Activated CD8-positive, alpha-beta memory T cell treated with anti-CD3 and anti-CD28 coated beads, Interleukin-2, amount 10 ng/mL, durations not matched to agents 7 days and 5 days (primary cell): ENCODE measurements at regions not wholly inside any gene's neighbourhood (a gene's known extent, or its start where the extent isn't known, plus 50 kb on each side); places are given as distances from the start of the nearest gene placed in this dataset.
A peak's percentile ranks its signal among the peaks of the same experiment; 100 is the strongest.

Experiments used
- ATAC-seq: fragments of 150-1000 bp; cut with Tn5 transposase; one replicate; pipeline ENCODE4 v1.10.0; 2021; ENCODE audit warnings: moderate library complexity
- CTCF ChIA-PET: fragments of 350-600 bp; sonication (Branson Sonifier 250); formaldehyde crosslinking; loops from one replicate; lab custom pipeline; 2021; ENCODE audit warnings: antibody characterized with exemption; lab: Charles Lee
- DNase-seq: peaks from one replicate; pipeline ENCODE4 v3.0.0-alpha.2; 2020
- H3K27ac Mint-ChIP-seq: one replicate; pipeline ENCODE4 v1.8.0; 2021; ENCODE audit warnings: mild to moderate bottlenecking, mixed read lengths
- H3K27me3 Mint-ChIP-seq: one replicate; pipeline ENCODE4 v1.8.0; 2021; ENCODE audit warnings: mixed read lengths
- H3K36me3 Mint-ChIP-seq: one replicate; pipeline ENCODE4 v1.8.0; 2021; ENCODE audit warnings: mild to moderate bottlenecking, mixed read lengths
- H3K4me1 Mint-ChIP-seq: one replicate; pipeline ENCODE4 v1.8.0; 2021; ENCODE audit warnings: mixed read lengths
- H3K4me3 Mint-ChIP-seq: one replicate; pipeline ENCODE4 v1.8.0; 2021; ENCODE audit warnings: mild to moderate bottlenecking, moderate library complexity, mixed read lengths
- H3K9me3 Mint-ChIP-seq: one replicate; pipeline ENCODE4 v1.8.0; 2022; ENCODE audit warnings: low read depth, mixed read lengths

DNA sequence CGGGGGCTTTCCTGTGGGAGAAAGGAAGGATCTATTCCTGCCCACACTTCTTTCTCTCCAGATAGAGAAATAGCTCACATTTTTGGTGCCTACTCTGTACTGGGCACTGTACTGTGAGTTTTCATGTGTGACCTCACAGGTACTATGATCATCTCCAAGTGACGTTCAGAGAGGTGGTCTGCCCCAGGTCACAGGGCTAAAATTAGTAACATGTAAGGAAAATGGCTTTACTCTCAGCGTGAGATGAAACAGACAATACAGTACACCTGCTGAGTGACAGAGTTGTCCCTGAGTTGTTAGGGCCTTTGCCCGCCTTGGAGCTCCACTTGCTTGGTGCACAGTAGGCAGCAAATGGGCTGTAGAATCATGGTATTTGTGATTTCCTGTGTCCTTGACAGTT, 306.1 kb upstream of the DMRT1 start:
- Mint-ChIP-seq H3K4me1 (peaks cover 12% of the 10 kb centered on the region), H3K4me3 (no peak overlapping the region), H3K9me3 (peaks cover 3% of the 10 kb centered on the region), H3K27ac (no peak overlapping the region), H3K27me3 (peaks cover 6% of the 10 kb centered on the region), H3K36me3 (no peaks in the 10 kb centered on the region)
- DNase-seq (no peak), ATAC-seq (no peak)
- CTCF ChIA-PET: no interaction called here

DNA sequence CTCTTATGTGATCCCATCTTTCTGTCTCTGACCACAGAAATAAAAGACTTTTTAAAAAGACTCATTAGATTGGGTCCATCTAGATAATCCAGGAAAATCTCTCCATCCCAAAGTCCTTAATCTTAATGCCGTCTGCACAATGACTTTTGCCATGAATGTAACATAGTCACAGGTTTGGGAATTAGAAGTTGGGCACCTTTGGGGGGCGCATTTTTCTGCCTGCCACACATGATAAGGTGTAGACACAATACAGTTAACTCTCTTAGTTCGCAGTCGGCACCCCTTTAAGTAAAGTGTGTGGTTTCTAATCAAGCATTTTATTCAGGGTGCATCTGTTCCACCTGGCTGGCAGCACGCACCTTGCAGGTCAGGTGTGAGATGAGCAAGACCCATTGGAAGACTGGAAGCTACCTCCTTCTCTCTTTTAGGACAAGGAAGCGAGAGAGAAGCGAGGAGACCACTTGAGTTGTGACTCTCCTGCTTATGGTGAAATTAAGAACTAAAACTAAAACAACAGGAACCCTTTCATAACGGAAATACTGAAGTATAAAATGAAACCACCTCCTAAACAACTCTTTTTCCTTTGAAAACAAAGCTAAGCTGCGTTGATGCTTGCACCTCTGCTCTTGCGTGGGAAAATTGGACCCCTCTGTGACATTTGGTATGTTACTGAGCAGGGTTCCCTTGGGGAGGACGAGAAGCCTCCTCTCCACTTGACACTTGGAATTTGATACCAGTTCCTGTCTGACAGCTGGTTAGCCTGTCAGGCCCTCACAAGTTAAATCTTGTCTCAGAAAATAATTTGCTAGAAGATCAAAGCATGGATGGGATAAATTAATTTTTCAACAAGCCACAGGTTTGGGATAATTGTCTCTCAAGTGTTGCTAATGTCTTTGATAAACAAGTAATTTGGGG, 304.6 kb upstream of the DMRT1 start:
- H3K36me3 Mint-ChIP-seq: no peaks in the 10 kb centered on the region
- ATAC-seq: no peak
- DNase-seq: no peak
- peaks cover 3% of the 10 kb centered on the region for H3K9me3 Mint-ChIP-seq
- H3K4me3 Mint-ChIP-seq: peak overlapping the region; percentile 51
- peaks cover 12% of the 10 kb centered on the region for H3K4me1 Mint-ChIP-seq
- H3K27me3 Mint-ChIP-seq: peaks cover 8% of the 10 kb centered on the region
- CTCF ChIA-PET: interaction anchor here (1.3 kb wide), 1 partner anchor 10 kb away, joined by 4 read pairs; no protein-coding TSS in a partner anchor
- peak overlapping the region; percentile 67 for H3K27ac Mint-ChIP-seq

DNA sequence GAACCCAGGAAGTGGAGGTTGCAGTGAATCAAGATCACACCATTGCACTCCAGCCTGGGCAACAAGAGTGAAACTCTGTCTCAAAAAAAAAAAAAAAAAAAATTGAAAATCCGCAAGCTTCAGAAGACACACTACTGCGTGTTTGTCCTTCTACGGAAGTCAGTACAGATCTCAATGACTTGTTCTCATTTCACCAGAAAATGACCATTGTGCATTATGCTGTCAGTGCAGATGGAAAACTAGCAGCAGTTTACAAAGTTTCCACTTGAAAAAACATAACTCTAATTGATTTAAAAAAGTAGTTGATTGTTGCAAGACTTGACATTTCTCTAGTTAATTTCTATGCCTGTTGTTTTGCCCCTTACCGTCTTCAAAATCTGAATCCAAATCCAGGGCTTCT, 298.0 kb upstream of the DMRT1 start:
- no peak overlapping the region for H3K4me3 Mint-ChIP-seq
- ATAC-seq (no peak), DNase-seq (no peak)
- no peaks in the 10 kb centered on the region for H3K36me3 Mint-ChIP-seq
- no peak overlapping the region for H3K27ac Mint-ChIP-seq
- CTCF ChIA-PET: no interaction called here
- peaks cover 3% of the 10 kb centered on the region for H3K9me3 Mint-ChIP-seq
- peaks cover 19% of the 10 kb centered on the region for H3K27me3 Mint-ChIP-seq
- no peaks in the 10 kb centered on the region for H3K4me1 Mint-ChIP-seq

DNA sequence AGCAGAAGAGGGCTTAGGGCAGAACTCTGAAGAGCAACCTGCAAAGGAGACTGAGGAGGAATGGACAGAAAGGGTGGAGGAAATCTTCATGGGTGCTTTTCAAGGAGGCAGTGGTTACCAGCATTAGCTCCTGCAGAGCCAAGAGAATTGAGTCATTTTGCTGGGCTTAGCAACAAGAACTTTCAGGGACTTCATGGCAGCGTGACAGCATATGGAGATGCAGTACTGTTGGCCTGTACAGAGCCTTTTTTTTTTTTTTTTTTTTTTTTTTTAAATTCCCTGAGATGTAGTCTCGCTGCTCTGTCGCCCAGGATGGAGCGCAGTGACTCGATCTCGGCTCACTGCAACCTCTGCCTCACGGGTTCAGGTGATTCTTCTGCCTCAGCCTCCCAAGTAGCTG, 296.0 kb upstream of the DMRT1 start:
- CTCF ChIA-PET: no interaction called here
- Mint-ChIP-seq H3K27ac (no peak overlapping the region), H3K4me3 (no peak overlapping the region), H3K4me1 (no peaks in the 10 kb centered on the region), H3K27me3 (peaks cover 20% of the 10 kb centered on the region), H3K36me3 (no peaks in the 10 kb centered on the region), H3K9me3 (no peaks in the 10 kb centered on the region)
- ATAC-seq: no peak
- DNase-seq: no peak

DNA sequence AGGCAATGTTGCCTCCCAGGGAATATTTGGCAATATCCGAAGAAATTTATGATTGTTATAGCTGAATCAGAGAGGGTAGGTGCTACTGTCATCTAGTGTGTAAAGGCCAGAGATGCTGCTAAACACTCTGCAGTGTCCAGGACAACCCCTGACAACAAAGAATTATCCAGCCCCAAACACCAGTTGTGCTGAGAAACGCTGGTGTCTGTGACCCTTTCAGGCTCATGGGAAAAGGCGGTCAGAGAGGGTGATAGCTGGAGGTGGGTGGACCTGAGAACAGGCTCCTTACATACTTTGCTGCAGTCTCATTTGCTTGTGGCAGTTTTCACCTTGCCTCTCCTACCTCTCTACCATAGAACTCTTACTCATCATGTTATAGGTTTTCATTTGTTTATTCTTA, 295.3 kb upstream of the DMRT1 start:
- no peak overlapping the region for H3K27ac Mint-ChIP-seq
- no peak for ATAC-seq
- H3K36me3 Mint-ChIP-seq: no peaks in the 10 kb centered on the region
- CTCF ChIA-PET: no interaction called here
- no peaks in the 10 kb centered on the region for H3K9me3 Mint-ChIP-seq
- H3K4me3 Mint-ChIP-seq: no peak overlapping the region
- DNase-seq: no peak
- H3K4me1 Mint-ChIP-seq: no peaks in the 10 kb centered on the region
- H3K27me3 Mint-ChIP-seq: peaks cover 18% of the 10 kb centered on the region

DNA sequence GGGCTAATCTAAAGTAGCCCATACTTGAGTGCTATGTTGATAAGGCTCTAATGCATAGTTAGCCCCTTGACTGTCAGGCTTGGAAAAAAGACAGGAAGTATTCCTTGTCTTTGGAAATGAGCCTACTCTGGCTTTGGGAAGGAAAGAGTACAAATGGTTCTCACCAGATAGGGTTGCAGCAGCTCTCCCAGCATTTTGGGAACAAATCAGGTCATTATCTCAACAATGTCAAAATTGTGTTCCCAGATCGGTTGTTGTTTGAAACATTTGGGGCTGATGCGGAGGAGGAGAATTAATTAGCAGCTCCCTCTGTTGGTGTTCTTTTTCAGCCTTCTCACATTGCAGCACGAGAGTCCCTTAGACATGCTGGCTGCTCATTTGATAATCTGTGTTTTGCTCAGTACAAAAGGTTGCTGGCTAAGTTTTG, 294.7 kb upstream of the DMRT1 start:
- H3K27ac Mint-ChIP-seq: no peak overlapping the region
- H3K36me3 Mint-ChIP-seq: no peaks in the 10 kb centered on the region
- DNase-seq: no peak
- H3K4me1 Mint-ChIP-seq: no peaks in the 10 kb centered on the region
- CTCF ChIA-PET: no interaction called here
- H3K9me3 Mint-ChIP-seq: no peaks in the 10 kb centered on the region
- no peak for ATAC-seq
- H3K4me3 Mint-ChIP-seq: no peak overlapping the region
- peaks cover 18% of the 10 kb centered on the region for H3K27me3 Mint-ChIP-seq

DNA sequence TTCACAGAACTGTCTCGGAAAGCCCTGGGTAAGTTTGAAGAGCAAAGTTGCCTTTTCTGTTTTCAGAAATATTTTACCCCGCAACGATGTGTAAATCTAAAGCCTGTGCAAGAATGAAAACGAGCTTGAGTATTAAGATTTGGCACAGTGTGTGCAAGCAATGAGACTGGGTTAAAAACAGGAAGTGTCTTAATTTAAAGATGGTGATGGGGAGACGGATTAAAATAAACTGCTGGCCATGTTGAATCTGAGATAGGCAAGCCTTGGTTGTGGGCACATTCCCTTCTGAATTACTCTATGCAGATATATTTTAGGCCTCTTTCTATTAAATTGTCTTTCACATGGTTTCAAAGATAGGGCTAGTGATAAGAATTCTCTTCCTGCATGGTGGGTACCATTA, 294.2 kb upstream of the DMRT1 start:
- CTCF ChIA-PET: no interaction called here
- Mint-ChIP-seq H3K9me3 (no peaks in the 10 kb centered on the region), H3K4me3 (no peak overlapping the region)

DNA sequence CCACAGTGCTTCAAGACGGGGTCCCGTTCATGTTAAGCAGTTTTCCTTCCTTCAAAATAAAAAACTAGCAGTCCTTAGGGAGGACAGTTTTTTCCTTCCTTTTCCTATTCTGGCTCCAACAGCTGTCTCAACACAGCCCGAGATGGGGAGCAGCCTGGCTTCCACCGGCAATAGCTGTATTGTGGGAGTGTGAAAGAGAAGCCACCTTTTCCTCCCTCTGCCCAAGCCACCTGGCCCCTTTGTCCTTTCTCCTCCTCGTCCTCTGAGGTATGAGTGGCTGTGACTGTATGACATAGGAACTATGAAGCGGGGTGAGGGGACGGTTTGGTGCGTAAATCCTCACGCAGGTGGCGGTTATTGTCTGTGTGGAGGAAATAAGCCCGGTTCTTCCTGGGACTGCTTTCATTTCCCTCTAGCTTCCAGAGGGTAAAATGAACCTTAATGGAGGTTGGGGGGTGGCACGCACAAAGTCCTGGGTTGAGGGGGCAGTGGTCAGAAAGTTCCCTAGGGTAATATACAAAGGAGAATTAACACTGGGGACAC, 292.0 kb upstream of the DMRT1 start:
- no peaks in the 10 kb centered on the region for H3K9me3 Mint-ChIP-seq
- CTCF ChIA-PET: interaction anchor here (1.1 kb wide), 1 partner anchor 10 kb away, joined by 3 read pairs; no protein-coding TSS in a partner anchor
- H3K36me3 Mint-ChIP-seq: no peaks in the 10 kb centered on the region
- ATAC-seq (no peak), DNase-seq (no peak)
- H3K27me3 Mint-ChIP-seq: peaks cover 15% of the 10 kb centered on the region
- H3K4me3 Mint-ChIP-seq: no peak overlapping the region
- no peaks in the 10 kb centered on the region for H3K4me1 Mint-ChIP-seq
- no peak overlapping the region for H3K27ac Mint-ChIP-seq

More for the DNA sequence above, 294.2 kb upstream of the DMRT1 start:
- Mint-ChIP-seq H3K27me3 (peaks cover 18% of the 10 kb centered on the region), H3K36me3 (no peaks in the 10 kb centered on the region), H3K27ac (no peak overlapping the region), H3K4me1 (no peaks in the 10 kb centered on the region)
- ATAC-seq (no peak), DNase-seq (no peak)

DNA sequence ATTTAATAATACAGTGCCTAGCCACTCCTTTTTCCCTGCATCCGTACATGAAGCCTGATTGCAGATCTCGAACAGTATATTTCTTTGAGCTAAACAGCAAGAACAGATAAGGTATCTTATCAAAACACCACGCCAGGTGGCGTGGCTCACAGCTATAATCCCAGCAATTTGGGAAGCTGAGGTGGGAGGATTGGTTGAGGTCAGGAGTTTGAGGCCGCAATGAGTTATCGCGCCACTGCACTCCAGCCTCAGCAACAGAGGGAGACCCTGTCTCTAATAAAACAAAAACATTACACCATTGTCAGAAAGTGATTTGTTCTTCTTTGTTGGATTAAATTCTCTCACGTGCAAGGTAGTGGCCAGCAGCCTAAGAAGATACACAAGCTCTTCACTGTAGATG, 291.2 kb upstream of the DMRT1 start:
- Mint-ChIP-seq H3K27me3 (peaks cover 12% of the 10 kb centered on the region), H3K27ac (no peak overlapping the region), H3K36me3 (no peaks in the 10 kb centered on the region), H3K4me3 (no peak overlapping the region), H3K9me3 (no peaks in the 10 kb centered on the region), H3K4me1 (no peaks in the 10 kb centered on the region)
- CTCF ChIA-PET: interaction anchor here (1.1 kb wide), 1 partner anchor 11 kb away, joined by 3 read pairs; no protein-coding TSS in a partner anchor
- no peak for ATAC-seq
- no peak for DNase-seq

DNA sequence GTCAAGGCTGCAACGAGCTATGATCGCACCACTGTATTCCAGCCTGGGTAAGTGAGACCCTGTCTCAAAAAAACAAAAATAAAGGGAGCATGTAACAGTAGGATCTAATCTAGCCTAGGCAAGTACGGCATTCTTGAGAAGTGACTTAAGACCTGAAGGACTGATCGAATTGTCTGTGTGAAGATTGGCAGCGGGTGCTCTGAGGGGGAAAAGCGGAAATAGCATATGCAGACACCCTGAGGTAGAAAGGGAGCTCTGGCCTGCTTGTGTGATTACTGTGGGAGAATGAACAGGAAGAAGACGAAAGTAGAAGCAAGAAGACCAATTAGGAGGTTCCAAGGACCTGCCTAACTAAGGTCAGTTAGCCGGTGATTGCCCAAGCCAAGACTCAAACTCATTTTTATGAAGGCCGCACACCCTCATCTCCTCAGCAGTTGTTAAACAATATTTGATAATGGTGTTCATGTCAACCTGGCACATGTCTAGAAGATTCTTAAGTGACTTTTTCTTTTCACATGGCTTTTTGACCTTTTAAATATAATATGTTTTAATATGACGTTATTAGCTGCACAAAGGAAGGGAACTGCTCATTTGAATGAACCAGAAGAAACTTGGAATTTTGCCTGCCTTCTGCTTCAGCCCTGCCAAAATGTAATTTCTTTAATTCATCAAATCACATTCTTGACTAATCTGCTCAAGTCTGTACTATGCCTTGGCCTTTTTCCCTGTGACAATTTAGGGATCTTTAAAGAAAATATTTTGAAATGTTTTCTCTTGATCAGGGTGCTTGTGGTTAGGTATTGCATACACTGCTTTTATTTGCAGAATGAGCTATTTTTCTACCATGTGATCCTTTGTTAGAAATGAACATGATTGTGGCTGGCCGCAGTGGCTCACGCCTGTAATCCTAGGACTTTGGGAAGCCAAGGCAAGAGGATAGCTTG, 289.2 kb upstream of the DMRT1 start:
- Mint-ChIP-seq H3K27me3 (peaks cover 17% of the 10 kb centered on the region), H3K36me3 (no peaks in the 10 kb centered on the region), H3K9me3 (no peaks in the 10 kb centered on the region), H3K4me3 (no peak overlapping the region), H3K4me1 (no peaks in the 10 kb centered on the region), H3K27ac (no peak overlapping the region)
- DNase-seq (no peak), ATAC-seq (no peak)
- CTCF ChIA-PET: no interaction called here

DNA sequence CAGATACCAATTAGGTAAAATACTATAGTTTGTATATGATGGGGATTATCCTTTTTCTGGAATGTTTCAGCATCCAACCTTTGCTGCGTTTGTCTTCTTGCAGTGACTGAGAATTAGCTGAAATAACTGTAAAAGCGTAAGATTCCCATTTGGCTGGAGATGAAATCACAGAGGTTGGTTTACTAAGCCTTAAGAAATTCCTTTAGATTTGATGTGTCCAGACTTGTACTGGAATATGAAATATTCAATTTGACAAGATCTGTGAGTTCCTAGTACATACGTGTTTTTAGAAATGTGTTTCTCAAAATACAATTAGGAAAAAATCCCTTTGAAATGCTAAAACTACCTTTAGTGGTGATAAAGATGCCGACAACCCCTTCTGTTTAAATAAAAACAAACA, 286.0 kb upstream of the DMRT1 start:
- no peak overlapping the region for H3K4me3 Mint-ChIP-seq
- no peaks in the 10 kb centered on the region for H3K36me3 Mint-ChIP-seq
- CTCF ChIA-PET: no interaction called here
- ATAC-seq (no peak), DNase-seq (no peak)
- H3K27me3 Mint-ChIP-seq: peaks cover 38% of the 10 kb centered on the region
- H3K27ac Mint-ChIP-seq: no peak overlapping the region
- peaks cover 6% of the 10 kb centered on the region for H3K4me1 Mint-ChIP-seq
- H3K9me3 Mint-ChIP-seq: no peaks in the 10 kb centered on the region

DNA sequence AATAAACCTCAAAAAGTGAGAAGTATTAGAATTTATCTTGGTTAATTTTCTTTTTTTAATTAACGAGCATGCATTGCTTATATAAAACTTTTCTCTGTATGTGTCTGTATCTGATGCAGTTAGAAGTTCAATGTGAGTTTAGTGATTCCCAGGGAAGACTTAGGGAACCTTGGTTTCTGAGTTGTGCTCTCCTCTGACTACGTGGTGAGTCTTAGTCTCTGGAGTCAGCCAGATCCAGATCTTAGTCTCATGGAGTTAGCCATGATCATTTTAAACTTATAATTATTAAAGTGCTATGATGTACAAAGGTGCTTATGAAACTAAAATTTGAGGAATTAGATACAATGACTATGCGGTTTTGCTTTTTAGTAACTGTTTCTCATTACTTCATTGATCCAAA, 285.3 kb upstream of the DMRT1 start:
- no peak for DNase-seq
- H3K27me3 Mint-ChIP-seq: peaks cover 41% of the 10 kb centered on the region
- no peaks in the 10 kb centered on the region for H3K9me3 Mint-ChIP-seq
- no peak for ATAC-seq
- no peak overlapping the region for H3K27ac Mint-ChIP-seq
- H3K4me3 Mint-ChIP-seq: no peak overlapping the region
- CTCF ChIA-PET: no interaction called here
- H3K36me3 Mint-ChIP-seq: no peaks in the 10 kb centered on the region
- peaks cover 6% of the 10 kb centered on the region for H3K4me1 Mint-ChIP-seq

DNA sequence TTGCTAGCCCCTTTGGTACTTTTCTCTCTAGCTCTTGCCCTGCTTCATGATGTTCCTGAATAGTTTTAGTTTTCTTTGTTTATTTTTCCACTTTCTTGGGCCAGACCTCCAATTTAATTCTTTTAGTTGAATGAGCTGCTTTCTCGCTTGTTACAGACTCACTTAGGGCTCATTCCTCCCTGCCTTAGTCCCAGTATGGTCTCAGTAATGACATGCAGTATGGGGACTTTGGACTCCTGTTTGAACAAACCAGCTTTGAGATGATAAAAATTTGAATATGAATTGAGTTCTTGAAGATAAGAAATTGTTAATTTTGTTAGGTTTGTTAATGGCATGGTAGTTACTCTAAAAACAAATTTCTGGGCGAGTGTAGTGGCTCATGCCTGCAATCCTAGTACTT, 284.8 kb upstream of the DMRT1 start:
- ATAC-seq (no peak), DNase-seq (no peak)
- H3K36me3 Mint-ChIP-seq: no peaks in the 10 kb centered on the region

More for the DNA sequence above, 284.8 kb upstream of the DMRT1 start:
- Mint-ChIP-seq H3K27me3 (peaks cover 41% of the 10 kb centered on the region), H3K27ac (no peak overlapping the region), H3K4me3 (no peak overlapping the region), H3K4me1 (peaks cover 6% of the 10 kb centered on the region), H3K9me3 (no peaks in the 10 kb centered on the region)
- CTCF ChIA-PET: no interaction called here
